Stomach smooth muscle (tissue), 2 donors: ENCODE measurements at regions not wholly inside any gene's neighbourhood (a gene's known extent, or its start where the extent isn't known, plus 50 kb on each side); places are given as distances from the start of the nearest gene placed in this dataset.

Experiments used
- H3K27ac ChIP-seq: one replicate; pipeline ENCODE4 v1.7.0; 2013; ENCODE audit warnings: mild to moderate bottlenecking, low read length, inconsistent platforms
- H3K27me3 ChIP-seq, 2 donors: one replicate each; pipeline ENCODE4 v1.7.0; 2013; ENCODE audit warnings: low read length in 2 of 2; ENCODE audit not compliant: insufficient read depth in 2 of 2, control insufficient read depth in 1 of 2
- H3K36me3 ChIP-seq, 2 donors: one replicate each; pipeline ENCODE4 v1.7.0; 2013; ENCODE audit warnings: low read length in 2 of 2; ENCODE audit not compliant: control insufficient read depth in 2 of 2, insufficient read depth in 2 of 2
- H3K4me1 ChIP-seq: one replicate; pipeline ENCODE4 v1.7.0; 2013; ENCODE audit warnings: low read length; ENCODE audit not compliant: control insufficient read depth, insufficient read depth
- H3K4me3 ChIP-seq, 2 donors: one replicate each; pipeline ENCODE4 v1.7.0; 2013; ENCODE audit warnings: low read length in 2 of 2
- H3K9ac ChIP-seq, 2 donors: one replicate each; pipeline ENCODE4 v1.7.0; 2013; ENCODE audit warnings: low read length in 2 of 2, mild to moderate bottlenecking in 1 of 2
- H3K9me3 ChIP-seq, 2 donors: one replicate each; pipeline ENCODE4 v1.7.0; 2013; ENCODE audit warnings: low read length in 2 of 2; ENCODE audit not compliant: control insufficient read depth in 2 of 2
- donor health status: healthy.
- donor health status: Pancreatic carcinoma.

GRCh38 chr3:64319391-64319790, 94.1 kb upstream of the PRICKLE2 start:
- Histone ChIP-seq H3K36me3 (no peaks in the 10 kb centered on the region), H3K9ac (no peak overlapping the region), H3K27ac (no peak overlapping the region), H3K4me3 (no peak overlapping the region), H3K27me3 (no peaks in the 10 kb centered on the region), H3K4me1 (peaks cover 7% of the 10 kb centered on the region), H3K9me3 (no peaks in the 10 kb centered on the region)

GRCh38 chr3:64318668-64319271, 93.5 kb upstream of the PRICKLE2 start:
- H3K4me1 ChIP-seq: peaks cover 7% of the 10 kb centered on the region

GRCh38 chr3:64318001-64318400, 92.7 kb upstream of the PRICKLE2 start:
- no peaks in the 10 kb centered on the region for H3K9me3 ChIP-seq
- no peak overlapping the region for H3K27ac ChIP-seq
- no peaks in the 10 kb centered on the region for H3K36me3 ChIP-seq
- no peaks in the 10 kb centered on the region for H3K27me3 ChIP-seq
- peaks cover 7% of the 10 kb centered on the region for H3K4me1 ChIP-seq
- no peak overlapping the region for H3K9ac ChIP-seq
- H3K4me3 ChIP-seq: no peak overlapping the region

More at GRCh38 chr3:64318668-64319271, 93.5 kb upstream of the PRICKLE2 start:
- Histone ChIP-seq H3K36me3 (no peaks in the 10 kb centered on the region), H3K4me3 (no peak overlapping the region), H3K9me3 (no peaks in the 10 kb centered on the region), H3K27ac (no peak overlapping the region), H3K27me3 (no peaks in the 10 kb centered on the region), H3K9ac (no peak overlapping the region)

- peaks cover 7% of the 10 kb centered on the region for H3K4me1 ChIP-seq
- no peaks in the 10 kb centered on the region for H3K36me3 ChIP-seq
- H3K27me3 ChIP-seq: no peaks in the 10 kb centered on the region
- no peak overlapping the region for H3K27ac ChIP-seq
- H3K9ac ChIP-seq: no peak overlapping the region
- no peaks in the 10 kb centered on the region for H3K9me3 ChIP-seq
- H3K4me3 ChIP-seq: no peak overlapping the region
Measured at GRCh38 chr3:64316971-64317370, 91.7 kb upstream of the PRICKLE2 start.

- Histone ChIP-seq H3K4me1 (no peaks in the 10 kb centered on the region), H3K27ac (no peak overlapping the region), H3K4me3 (no peak overlapping the region), H3K9ac (no peak overlapping the region), H3K27me3 (no peaks in the 10 kb centered on the region), H3K9me3 (no peaks in the 10 kb centered on the region), H3K36me3 (no peaks in the 10 kb centered on the region)
Measured at GRCh38 chr3:64311424-64312061, 86.3 kb upstream of the PRICKLE2 start.

- Histone ChIP-seq H3K27ac (no peak overlapping the region), H3K9ac (no peak overlapping the region), H3K27me3 (no peaks in the 10 kb centered on the region), H3K4me3 (no peak overlapping the region), H3K4me1 (no peaks in the 10 kb centered on the region), H3K36me3 (no peaks in the 10 kb centered on the region), H3K9me3 (no peaks in the 10 kb centered on the region)
Measured at GRCh38 chr3:64308931-64309330, 83.7 kb upstream of the PRICKLE2 start.

- Histone ChIP-seq H3K27me3 (no peaks in the 10 kb centered on the region), H3K9ac (no peak overlapping the region), H3K9me3 (no peaks in the 10 kb centered on the region), H3K4me1 (no peaks in the 10 kb centered on the region), H3K27ac (no peak overlapping the region), H3K36me3 (no peaks in the 10 kb centered on the region), H3K4me3 (no peak overlapping the region)
Measured at GRCh38 chr3:64306745-64307144, 81.5 kb upstream of the PRICKLE2 start.

GRCh38 chr3:64305731-64306130, 80.5 kb upstream of the PRICKLE2 start:
- Histone ChIP-seq H3K9me3 (no peaks in the 10 kb centered on the region), H3K27me3 (no peaks in the 10 kb centered on the region), H3K4me3 (no peak overlapping the region), H3K9ac (no peak overlapping the region), H3K4me1 (no peaks in the 10 kb centered on the region), H3K27ac (no peak overlapping the region), H3K36me3 (no peaks in the 10 kb centered on the region)

GRCh38 chr3:64304828-64305410, 79.7 kb upstream of the PRICKLE2 start:
- H3K4me3 ChIP-seq: no peak overlapping the region
- no peaks in the 10 kb centered on the region for H3K36me3 ChIP-seq
- H3K4me1 ChIP-seq: no peaks in the 10 kb centered on the region
- H3K27me3 ChIP-seq: no peaks in the 10 kb centered on the region
- H3K27ac ChIP-seq: no peak overlapping the region
- no peaks in the 10 kb centered on the region for H3K9me3 ChIP-seq
- H3K9ac ChIP-seq: no peak overlapping the region

- Histone ChIP-seq H3K9ac (no peak overlapping the region), H3K4me1 (no peaks in the 10 kb centered on the region), H3K27me3 (no peaks in the 10 kb centered on the region), H3K36me3 (no peaks in the 10 kb centered on the region), H3K9me3 (no peaks in the 10 kb centered on the region), H3K4me3 (no peak overlapping the region), H3K27ac (no peak overlapping the region)
Measured at GRCh38 chr3:64303881-64304280, 78.6 kb upstream of the PRICKLE2 start.

GRCh38 chr3:64303401-64303800, 78.1 kb upstream of the PRICKLE2 start:
- Histone ChIP-seq H3K4me3 (no peak overlapping the region), H3K4me1 (no peaks in the 10 kb centered on the region), H3K27me3 (no peaks in the 10 kb centered on the region), H3K9me3 (no peaks in the 10 kb centered on the region), H3K36me3 (no peaks in the 10 kb centered on the region), H3K9ac (no peak overlapping the region), H3K27ac (no peak overlapping the region)
